CD4-positive, alpha-beta T cell (primary cell): ENCODE measurements at regions not wholly inside any gene's neighbourhood (a gene's known extent, or its start where the extent isn't known, plus 50 kb on each side); places are given as distances from the start of the nearest gene placed in this dataset.

Source experiments
- ATAC-seq: fragments of 200-7000 bp; cut with Tn5 transposase; one replicate; pipeline ENCODE4 v1.10.0; 2022; ENCODE audit warnings: mild to moderate bottlenecking; ENCODE audit not compliant: poor library complexity
- CTCF ChIA-PET: fragments of 350-600 bp; sonication (Branson Sonifier 250); formaldehyde crosslinking; loops from one replicate; lab custom pipeline; 2021; ENCODE audit warnings: antibody characterized with exemption, inconsistent platforms; lab: Charles Lee
- POLR2A ChIA-PET: fragments of 350-600 bp; sonication (Branson Sonifier 250); formaldehyde crosslinking; loops from one replicate; lab custom pipeline; 2021; ENCODE audit warnings: antibody characterized with exemption, inconsistent platforms; lab: Charles Lee
- DNase-seq, 14 experiments: peaks; one replicate each; pipeline ENCODE4 v3.0.0-alpha.2; 2013 to 2020; ENCODE audit warnings: mixed read lengths in 2 of 14
- H3K27ac ChIP-seq, 2 donors: one replicate each; pipeline versions ENCODE4 v1.5.1 to v1.7.0; 2013; ENCODE audit warnings: low read length in 2 of 2, low read depth in 1 of 2, mild to moderate bottlenecking in 1 of 2
- H3K27me3 ChIP-seq, 2 experiments: 1 replicate in 1 of 2; 2 replicates in 1 of 2; pipeline versions ENCODE4 v1.6.1 to v1.7.0; 2013; ENCODE audit warnings: low read length in 2 of 2, control low read depth in 1 of 2, mild to moderate bottlenecking in 1 of 2, moderate library complexity in 1 of 2; ENCODE audit not compliant: insufficient read depth in 2 of 2, control insufficient read depth in 1 of 2
- H3K36me3 ChIP-seq: one replicate; pipeline ENCODE4 v1.6.1; 2013; ENCODE audit warnings: low read length, control low read depth; ENCODE audit not compliant: insufficient read depth
- H3K4me1 ChIP-seq: one replicate; pipeline ENCODE4 v1.6.1; 2013; ENCODE audit warnings: low read length, control low read depth; ENCODE audit not compliant: insufficient read depth
- H3K4me3 ChIP-seq: one replicate; pipeline ENCODE4 v1.5.1; 2013; ENCODE audit warnings: mild to moderate bottlenecking, low read length, moderate library complexity
- H3K9me3 ChIP-seq, 2 experiments: 1 replicate in 1 of 2; 2 replicates in 1 of 2; pipeline versions ENCODE4 v1.6.1 to v1.7.0; 2013; ENCODE audit warnings: low read length in 2 of 2, mild to moderate bottlenecking in 2 of 2, control low read depth in 1 of 2, moderate library complexity in 1 of 2; ENCODE audit not compliant: control insufficient read depth in 1 of 2, insufficient read depth in 1 of 2
- H3K27ac Mint-ChIP-seq: one replicate; pipeline ENCODE4 v1.8.0; 2020; ENCODE audit warnings: mixed read lengths
- H3K27me3 Mint-ChIP-seq: one replicate; pipeline ENCODE4 v1.8.0; 2021; ENCODE audit warnings: mixed read lengths
- H3K36me3 Mint-ChIP-seq: one replicate; pipeline ENCODE4 v1.8.0; 2021; ENCODE audit warnings: low read depth, mixed read lengths
- H3K4me1 Mint-ChIP-seq: one replicate; pipeline ENCODE4 v1.8.0; 2021; ENCODE audit warnings: low read depth, mixed read lengths
- H3K4me3 Mint-ChIP-seq: one replicate; pipeline ENCODE4 v1.8.0; 2020; ENCODE audit warnings: mild to moderate bottlenecking, mixed read lengths
- H3K9me3 Mint-ChIP-seq: one replicate; pipeline ENCODE4 v1.8.0; 2020; ENCODE audit warnings: mixed read lengths
- CTCF ChIP-seq: fragments of 200-600 bp; IDR thresholded peaks from one replicate; pipeline ENCODE4 v1.8.0; 2022; ENCODE audit warnings: antibody characterized with exemption, mild to moderate bottlenecking
- intact Hi-C, 2 experiments: fragments of 100-400 bp; cut with DNase I in 1 of 2; cut with micrococcal nuclease in 1 of 2; formaldehyde crosslinking; loops; one replicate each; pipeline versions ENCODE4 v1.15.1 to v1.9.0; 2023 to 2025; cut with DNase I, micrococcal nuclease

GRCh38 chr2:173835726-173836125, 129.4 kb downstream of the SP3 start:
- intact Hi-C loops = no loop called here
- Mint-ChIP-seq H3K4me3 (no peak overlapping the region), H3K9me3 (no peaks in the 10 kb centered on the region), H3K4me1 (no peaks in the 10 kb centered on the region), H3K27me3 (peaks cover 14% of the 10 kb centered on the region), H3K36me3 (no peaks in the 10 kb centered on the region), H3K27ac (no peak overlapping the region)
- no peak for DNase-seq
- CTCF ChIA-PET = no interaction called here
- H3K27me3 ChIP-seq = peaks cover 0 to under 1% of the 10 kb centered on the region in 2 experiments
- H3K9me3 ChIP-seq = no peaks in the 10 kb centered on the region
- H3K4me3 ChIP-seq = no peak overlapping the region
- H3K4me1 ChIP-seq = no peaks in the 10 kb centered on the region
- no peak overlapping the region for H3K27ac ChIP-seq
- H3K36me3 ChIP-seq = no peaks in the 10 kb centered on the region
- POLR2A ChIA-PET = no interaction called here
- no peak for TF ChIP-seq CTCF
- ATAC-seq = no peak

GRCh38 chr2:173841110-173841509, 124.1 kb downstream of the SP3 start:
- DNase-seq = no peak

GRCh38 chr2:173843526-173843925, 121.6 kb downstream of the SP3 start:
- Histone ChIP-seq H3K27ac (no peak overlapping the region), H3K27me3 (peaks cover 2 to 10% of the 10 kb centered on the region in 2 experiments), H3K4me1 (no peaks in the 10 kb centered on the region), H3K9me3 (no peaks in the 10 kb centered on the region), H3K36me3 (no peaks in the 10 kb centered on the region), H3K4me3 (no peak overlapping the region)
- POLR2A ChIA-PET = no interaction called here
- H3K4me1 Mint-ChIP-seq = no peaks in the 10 kb centered on the region
- CTCF ChIA-PET = no interaction called here
- TF ChIP-seq CTCF = no peak
- no peak overlapping the region for H3K27ac Mint-ChIP-seq
- no peaks in the 10 kb centered on the region for H3K36me3 Mint-ChIP-seq
- intact Hi-C loops = no loop called here
- ATAC-seq = no peak
- no peaks in the 10 kb centered on the region for H3K9me3 Mint-ChIP-seq
- no peak overlapping the region for H3K4me3 Mint-ChIP-seq
- H3K27me3 Mint-ChIP-seq = peaks cover 33% of the 10 kb centered on the region
- no peak for DNase-seq

More at GRCh38 chr2:173841110-173841509, 124.1 kb downstream of the SP3 start:
- Histone ChIP-seq H3K27me3 (peaks cover 0 to 3% of the 10 kb centered on the region in 2 experiments), H3K4me1 (no peaks in the 10 kb centered on the region), H3K36me3 (no peaks in the 10 kb centered on the region), H3K4me3 (no peak overlapping the region), H3K9me3 (no peaks in the 10 kb centered on the region), H3K27ac (no peak overlapping the region)
- H3K9me3 Mint-ChIP-seq = no peaks in the 10 kb centered on the region
- ChIA-PET POLR2A (no interaction called here), CTCF (no interaction called here)
- ATAC-seq = no peak
- H3K36me3 Mint-ChIP-seq = no peaks in the 10 kb centered on the region
- H3K4me1 Mint-ChIP-seq = no peaks in the 10 kb centered on the region
- no peak overlapping the region for H3K4me3 Mint-ChIP-seq
- intact Hi-C loops = no loop called here
- TF ChIP-seq CTCF = no peak
- H3K27ac Mint-ChIP-seq = no peak overlapping the region
- H3K27me3 Mint-ChIP-seq = peaks cover 20% of the 10 kb centered on the region
